ENCODE measurements at regions not wholly inside any gene's neighbourhood (a gene's known extent, or its start where the extent isn't known, plus 50 kb on each side); places are given as distances from the start of the nearest gene placed in this dataset.

DNA sequence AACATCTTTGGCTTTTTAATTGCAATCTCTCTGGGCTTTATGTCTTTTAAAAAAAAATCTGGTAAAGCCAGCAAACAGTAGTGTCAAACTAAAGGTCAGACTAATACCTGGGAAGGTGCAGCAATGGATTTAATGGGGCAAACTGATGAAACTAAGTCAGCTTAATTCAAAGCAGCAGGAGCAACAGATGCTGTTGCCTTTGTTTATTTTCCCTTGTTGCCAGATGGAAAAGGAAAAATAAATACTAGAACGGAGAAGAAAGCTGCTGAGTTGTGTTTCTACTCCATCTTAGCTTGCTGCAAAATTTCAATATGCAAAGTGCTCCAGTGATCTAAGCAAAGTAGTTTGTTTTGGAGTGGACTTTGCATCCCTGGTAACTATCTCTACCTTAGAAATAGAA lies 1097.8 kb downstream of the PCDH17 start:
- POLR2A ChIA-PET: no interaction called here
- Histone ChIP-seq H3K36me3 (ENCODE audit: insufficient read depth, low read length) (no peaks in the 10 kb centered on the region), H3K4me1 (ENCODE audit: insufficient read depth, low read length) (no peaks in the 10 kb centered on the region), H3K9me3 (ENCODE audit: control insufficient read depth in 1 of 2, insufficient read depth in 1 of 2, low read length in 2 of 2) (no peaks in the 10 kb centered on the region), H3K27ac (ENCODE audit: low read depth in 1 of 2, low read length in 2 of 2) (no peak overlapping the region), H3K4me3 (ENCODE audit: low read length) (no peak overlapping the region), H3K27me3 (ENCODE audit: control insufficient read depth in 1 of 2, insufficient read depth in 2 of 2, low read length in 2 of 2) (no peaks in the 10 kb centered on the region)
- Mint-ChIP-seq H3K27me3 (no peaks in the 10 kb centered on the region), H3K36me3 (ENCODE audit: low read depth) (no peaks in the 10 kb centered on the region), H3K4me1 (ENCODE audit: low read depth) (no peaks in the 10 kb centered on the region), H3K27ac (no peak overlapping the region), H3K9me3 (peaks cover 11% of the 10 kb centered on the region), H3K4me3 (no peak overlapping the region)
- CTCF ChIA-PET: no interaction called here
- no peak for DNase-seq
- intact Hi-C loops (cut with DNase I, micrococcal nuclease): no loop called here
- no peak for ATAC-seq (ENCODE audit: poor library complexity)
- TF ChIP-seq, protein P1, sequence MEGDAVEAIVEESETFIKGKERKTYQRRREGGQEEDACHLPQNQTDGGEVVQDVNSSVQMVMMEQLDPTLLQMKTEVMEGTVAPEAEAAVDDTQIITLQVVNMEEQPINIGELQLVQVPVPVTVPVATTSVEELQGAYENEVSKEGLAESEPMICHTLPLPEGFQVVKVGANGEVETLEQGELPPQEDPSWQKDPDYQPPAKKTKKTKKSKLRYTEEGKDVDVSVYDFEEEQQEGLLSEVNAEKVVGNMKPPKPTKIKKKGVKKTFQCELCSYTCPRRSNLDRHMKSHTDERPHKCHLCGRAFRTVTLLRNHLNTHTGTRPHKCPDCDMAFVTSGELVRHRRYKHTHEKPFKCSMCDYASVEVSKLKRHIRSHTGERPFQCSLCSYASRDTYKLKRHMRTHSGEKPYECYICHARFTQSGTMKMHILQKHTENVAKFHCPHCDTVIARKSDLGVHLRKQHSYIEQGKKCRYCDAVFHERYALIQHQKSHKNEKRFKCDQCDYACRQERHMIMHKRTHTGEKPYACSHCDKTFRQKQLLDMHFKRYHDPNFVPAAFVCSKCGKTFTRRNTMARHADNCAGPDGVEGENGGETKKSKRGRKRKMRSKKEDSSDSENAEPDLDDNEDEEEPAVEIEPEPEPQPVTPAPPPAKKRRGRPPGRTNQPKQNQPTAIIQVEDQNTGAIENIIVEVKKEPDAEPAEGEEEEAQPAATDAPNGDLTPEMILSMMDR (IDR thresholded peaks at IDR 0.05): no peak

DNA sequence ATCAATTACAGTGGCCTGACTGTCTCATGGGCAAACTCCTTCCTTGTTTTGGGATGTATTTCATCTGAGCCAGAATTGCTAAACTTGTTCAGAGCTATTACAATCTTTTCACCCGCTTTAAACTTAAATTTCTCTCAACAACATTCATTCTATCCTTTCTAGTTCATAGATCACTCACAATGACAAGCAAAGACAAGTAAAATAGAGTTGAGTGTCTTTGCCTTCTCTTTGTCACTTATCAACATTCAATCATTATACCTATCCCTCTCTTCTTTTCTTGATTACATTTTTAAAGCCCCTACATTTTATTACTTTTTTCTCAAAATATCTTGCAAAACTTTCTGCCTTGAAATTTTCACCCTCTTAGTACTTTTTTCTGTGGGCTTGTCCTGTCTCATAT lies 1113.1 kb downstream of the PCDH17 start:
- no peak for ATAC-seq (ENCODE audit: poor library complexity)
- no peaks in the 10 kb centered on the region for H3K4me1 ChIP-seq (ENCODE audit: insufficient read depth, low read length)
- H3K36me3 Mint-ChIP-seq (ENCODE audit: low read depth): no peaks in the 10 kb centered on the region
- ChIA-PET CTCF (no interaction called here), POLR2A (no interaction called here)
- H3K9me3 Mint-ChIP-seq: peaks cover 5% of the 10 kb centered on the region
- H3K4me3 Mint-ChIP-seq: no peak overlapping the region
- no peaks in the 10 kb centered on the region for H3K4me1 Mint-ChIP-seq (ENCODE audit: low read depth)
- H3K36me3 ChIP-seq (ENCODE audit: insufficient read depth, low read length): no peaks in the 10 kb centered on the region
- TF ChIP-seq, protein P1 (IDR thresholded peaks at IDR 0.05): no peak
- intact Hi-C loops (cut with DNase I, micrococcal nuclease): no loop called here
- no peak overlapping the region for H3K4me3 ChIP-seq (ENCODE audit: low read length)
- no peaks in the 10 kb centered on the region for H3K9me3 ChIP-seq (ENCODE audit: control insufficient read depth in 1 of 2, insufficient read depth in 1 of 2, low read length in 2 of 2)
- no peaks in the 10 kb centered on the region for H3K27me3 ChIP-seq (ENCODE audit: control insufficient read depth in 1 of 2, insufficient read depth in 2 of 2, low read length in 2 of 2)
- H3K27ac ChIP-seq (ENCODE audit: low read depth in 1 of 2, low read length in 2 of 2): no peak overlapping the region
- no peak for DNase-seq
- no peaks in the 10 kb centered on the region for H3K27me3 Mint-ChIP-seq
- no peak overlapping the region for H3K27ac Mint-ChIP-seq

DNA sequence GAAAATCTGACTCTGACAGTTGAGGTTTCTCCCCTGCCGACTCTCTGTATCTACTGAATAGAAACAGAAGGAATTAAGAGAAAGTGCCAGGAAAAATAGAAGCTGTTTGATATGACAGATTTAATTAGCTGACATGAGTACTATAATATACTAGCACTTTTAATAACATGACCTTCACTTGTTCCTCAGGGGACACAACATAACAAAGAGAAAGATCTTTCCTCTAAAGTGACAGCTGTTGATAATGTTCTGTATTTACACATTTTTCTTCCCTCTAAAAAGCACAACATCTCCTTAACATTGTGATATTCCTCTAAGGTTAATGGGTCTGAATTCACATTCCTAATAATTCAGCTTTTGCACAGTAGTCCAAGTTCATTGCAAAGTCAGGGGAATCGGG lies 1136.0 kb downstream of the PCDH17 start:
- Mint-ChIP-seq H3K9me3 (no peaks in the 10 kb centered on the region), H3K27me3 (no peaks in the 10 kb centered on the region), H3K36me3 (ENCODE audit: low read depth) (no peaks in the 10 kb centered on the region), H3K4me3 (no peak overlapping the region), H3K27ac (no peak overlapping the region), H3K4me1 (ENCODE audit: low read depth) (no peaks in the 10 kb centered on the region)
- no peak overlapping the region for H3K4me3 ChIP-seq (ENCODE audit: low read length)
- peaks cover 0 to 3% of the 10 kb centered on the region in 2 experiments for H3K9me3 ChIP-seq (ENCODE audit: control insufficient read depth in 1 of 2, insufficient read depth in 1 of 2, low read length in 2 of 2)
- ChIA-PET POLR2A (interaction anchor here (0.5 kb wide), 1 partner anchor 11 kb away, joined by 3 read pairs; no protein-coding TSS in a partner anchor), CTCF (no interaction called here)
- ATAC-seq (ENCODE audit: poor library complexity) (no peak), DNase-seq (no peak)
- H3K36me3 ChIP-seq (ENCODE audit: insufficient read depth, low read length): no peaks in the 10 kb centered on the region
- H3K4me1 ChIP-seq (ENCODE audit: insufficient read depth, low read length): no peaks in the 10 kb centered on the region
- H3K27me3 ChIP-seq (ENCODE audit: control insufficient read depth in 1 of 2, insufficient read depth in 2 of 2, low read length in 2 of 2): no peaks in the 10 kb centered on the region
- no peak overlapping the region for H3K27ac ChIP-seq (ENCODE audit: low read depth in 1 of 2, low read length in 2 of 2)
- intact Hi-C loops (cut with DNase I, micrococcal nuclease): no loop called here
- TF ChIP-seq, protein P1 (IDR thresholded peaks at IDR 0.05): no peak

Measured in CD4-positive, alpha-beta T cell (primary cell).